Neuronal stem cell (in vitro differentiated cells): ENCODE measurements at regions not wholly inside any gene's neighbourhood (a gene's known extent, or its start where the extent isn't known, plus 50 kb on each side); places are given as distances from the start of the nearest gene placed in this dataset.
"Not testable (repeated sequence)": the region's sequence is repeated elsewhere in the genome, so short reads cannot be mapped to it uniquely, and the experiment has no call there.

Source experiments
- DNase-seq: peaks from one replicate; pipeline ENCODE4 v3.0.0-alpha.2; 2013; ENCODE audit warnings: low spot score
- H2AFZ ChIP-seq: one replicate; pipeline ENCODE4 v1.6.1; 2013; ENCODE audit warnings: mild to moderate bottlenecking, low read length, inconsistent platforms
- H2AK5ac ChIP-seq: 2 replicates; pipeline ENCODE4 v1.6.1; 2013; ENCODE audit warnings: low read depth, mild to moderate bottlenecking, inconsistent platforms, low read length, moderate library complexity, mixed read lengths
- H2BK120ac ChIP-seq: 2 replicates; pipeline ENCODE4 v1.6.1; 2013; ENCODE audit warnings: low read depth, mild to moderate bottlenecking, inconsistent platforms, low read length, moderate library complexity, mixed read lengths
- H2BK12ac ChIP-seq: one replicate; pipeline ENCODE4 v1.6.1; 2013; ENCODE audit warnings: low read length, inconsistent platforms
- H2BK15ac ChIP-seq: 2 replicates; pipeline ENCODE4 v1.6.1; 2013; ENCODE audit warnings: mild to moderate bottlenecking, low read length, inconsistent platforms, mixed read lengths
- H2BK5ac ChIP-seq: one replicate; pipeline ENCODE4 v1.6.1; 2013; ENCODE audit warnings: inconsistent platforms, mild to moderate bottlenecking, low read length, moderate library complexity
- H3K14ac ChIP-seq: one replicate; pipeline ENCODE4 v1.6.1; 2013; ENCODE audit warnings: low read length, inconsistent platforms
- H3K18ac ChIP-seq: 2 replicates; pipeline ENCODE4 v1.6.1; 2013; ENCODE audit warnings: low read length, inconsistent platforms
- H3K23ac ChIP-seq: 2 replicates; pipeline ENCODE4 v1.6.1; 2013; ENCODE audit warnings: low read depth, mild to moderate bottlenecking, mixed read lengths, low read length, inconsistent platforms; ENCODE audit not compliant: poor library complexity
- H3K27ac ChIP-seq: replicated peaks from 3 replicates; pipeline ENCODE4 v1.5.1; 2013; ENCODE audit warnings: low read length, inconsistent platforms
- H3K27me3 ChIP-seq, 3 experiments: 2 replicates each; pipeline ENCODE4 v1.6.1; 2013; ENCODE audit warnings: low read length in 3 of 3, mild to moderate bottlenecking in 2 of 3, inconsistent platforms in 1 of 3, low read depth in 1 of 3, mixed read lengths in 1 of 3, moderate library complexity in 1 of 3; ENCODE audit not compliant: control insufficient read depth in 3 of 3, insufficient read depth in 3 of 3
- H3K36me3 ChIP-seq, 2 donors: replicated peaks in 1 of 2; 2 replicates each; pipeline ENCODE4 v1.6.1; 2013; ENCODE audit warnings: low read length in 2 of 2; ENCODE audit not compliant: control insufficient read depth in 2 of 2, insufficient read depth in 2 of 2
- H3K4ac ChIP-seq: 2 replicates; pipeline ENCODE4 v1.6.1; 2013; ENCODE audit warnings: inconsistent platforms, mild to moderate bottlenecking, low read length, moderate library complexity
- H3K4me1 ChIP-seq, 2 donors: 1 replicate in 1 of 2; 2 replicates in 1 of 2; pipeline ENCODE4 v1.6.1; 2013; ENCODE audit warnings: low read length in 2 of 2, low read depth in 1 of 2; ENCODE audit not compliant: control insufficient read depth in 2 of 2, insufficient read depth in 1 of 2
- H3K4me2 ChIP-seq: one replicate; pipeline ENCODE4 v1.6.1; 2013; ENCODE audit warnings: mild to moderate bottlenecking, low read length, inconsistent platforms; ENCODE audit not compliant: insufficient read depth, poor library complexity, severe bottlenecking
- H3K4me3 ChIP-seq, 2 donors: 2 replicates each; pipeline ENCODE4 v1.5.1; 2013; ENCODE audit warnings: low read length in 2 of 2, mild to moderate bottlenecking in 2 of 2, inconsistent platforms in 1 of 2, moderate library complexity in 1 of 2
- H3K79me1 ChIP-seq: one replicate; pipeline ENCODE4 v1.6.1; 2013; ENCODE audit warnings: low read depth, mild to moderate bottlenecking, inconsistent platforms, low read length, moderate library complexity
- H3K9ac ChIP-seq: one replicate; pipeline ENCODE4 v1.6.1; 2013; ENCODE audit warnings: mild to moderate bottlenecking, low read depth, low read length, inconsistent platforms; ENCODE audit not compliant: poor library complexity
- H3K9me3 ChIP-seq, 2 donors: replicated peaks in 1 of 2; 2 replicates each; pipeline versions ENCODE3 to v1.6.1; 2013; ENCODE audit warnings: low read length in 2 of 2, mild to moderate bottlenecking in 2 of 2, inconsistent platforms in 1 of 2, low read depth in 1 of 2, mixed read lengths in 1 of 2, moderate library complexity in 1 of 2; ENCODE audit not compliant: control insufficient read depth in 2 of 2, insufficient read depth in 1 of 2
- H4K8ac ChIP-seq: one replicate; pipeline ENCODE4 v1.6.1; 2013; ENCODE audit warnings: low read depth, mild to moderate bottlenecking, inconsistent platforms, low read length, moderate library complexity
- H4K91ac ChIP-seq: one replicate; pipeline ENCODE4 v1.6.1; 2013; ENCODE audit warnings: low read length, low read depth, mild to moderate bottlenecking, inconsistent platforms; ENCODE audit not compliant: poor library complexity
- WGBS, 2 donors: extraction: QIAGEN DNeasy Blood & Tissue Kit; methylation state at CpG; one replicate each; pipeline ENCODE4 v1.1.7; 2013; ENCODE audit warnings: missing lambda C conversion rate in 2 of 2, mixed read lengths in 1 of 2; ENCODE audit not compliant: insufficient read length in 2 of 2, insufficient replicate concordance in 1 of 2; ENCODE audit errors: extremely low coverage in 2 of 2; 5-methylcytosine and 5-hydroxymethylcytosine counted together

GRCh38 chr3:82584415-82584814 is 823.0 kb upstream of the GBE1 start:
- H2BK15ac ChIP-seq, H3K14ac ChIP-seq, H4K91ac ChIP-seq, H3K79me1 ChIP-seq, H3K27me3 ChIP-seq, H2AFZ ChIP-seq, H3K4me3 ChIP-seq, H3K27ac ChIP-seq, H3K36me3 ChIP-seq, H2BK5ac ChIP-seq, H2BK12ac ChIP-seq, H2AK5ac ChIP-seq, H3K4ac ChIP-seq, H3K4me1 ChIP-seq, H3K4me2 ChIP-seq, H2BK120ac ChIP-seq, H3K9me3 ChIP-seq, H3K9ac ChIP-seq, DNase-seq, H3K23ac ChIP-seq, H4K8ac ChIP-seq, H3K18ac ChIP-seq: not testable (repeated sequence)
- no CpG with 5 or more reads among the region's 25 CpGs for WGBS, 2 donors

GRCh38 chr3:82581350-82581749 is 819.9 kb upstream of the GBE1 start:
- no peak overlapping the region for H4K8ac ChIP-seq
- no CpG with 5 or more reads among the region's 3 CpGs for WGBS, 2 donors
- H3K9ac ChIP-seq = no peak overlapping the region

GRCh38 chr3:82572721-82573120 is 811.3 kb upstream of the GBE1 start:
- Histone ChIP-seq H4K8ac (no peak overlapping the region), H2BK120ac (no peak overlapping the region), H2BK15ac (no peak overlapping the region), H3K27ac (no peak overlapping the region), H3K36me3 (no peaks in the 10 kb centered on the region), H3K18ac (no peak overlapping the region), H3K9me3 (no peaks in the 10 kb centered on the region), H4K91ac (no peak overlapping the region), H3K4me2 (no peak overlapping the region), H3K4me3 (no peak overlapping the region), H3K4ac (no peak overlapping the region), H2AK5ac (no peak overlapping the region), H3K23ac (no peak overlapping the region), H2BK5ac (no peak overlapping the region), H2AFZ (no peak overlapping the region), H3K14ac (no peak overlapping the region), H3K27me3 (no peaks in the 10 kb centered on the region), H3K79me1 (no peaks in the 10 kb centered on the region), H3K9ac (no peak overlapping the region), H2BK12ac (no peak overlapping the region), H3K4me1 (no peaks in the 10 kb centered on the region)
- DNase-seq = no peak

More at GRCh38 chr3:82581350-82581749, 819.9 kb upstream of the GBE1 start:
- Histone ChIP-seq H2BK120ac (no peak overlapping the region), H3K36me3 (no peaks in the 10 kb centered on the region), H3K4me2 (no peak overlapping the region), H2BK15ac (no peak overlapping the region), H3K14ac (no peak overlapping the region), H3K4me1 (no peaks in the 10 kb centered on the region), H2AK5ac (no peak overlapping the region), H3K4me3 (no peak overlapping the region), H4K91ac (no peak overlapping the region), H2BK12ac (no peak overlapping the region), H3K27ac (no peak overlapping the region), H3K4ac (no peak overlapping the region), H3K79me1 (no peaks in the 10 kb centered on the region), H3K18ac (no peak overlapping the region), H3K27me3 (no peaks in the 10 kb centered on the region), H3K9me3 (no peaks in the 10 kb centered on the region), H2BK5ac (no peak overlapping the region), H3K23ac (no peak overlapping the region), H2AFZ (no peak overlapping the region)
- no peak for DNase-seq

GRCh38 chr3:82568776-82569338 is 807.4 kb upstream of the GBE1 start:
- Histone ChIP-seq H2BK15ac (no peak overlapping the region), H3K23ac (no peak overlapping the region), H2BK120ac (no peak overlapping the region), H3K27me3 (no peaks in the 10 kb centered on the region), H3K14ac (no peak overlapping the region), H3K36me3 (no peaks in the 10 kb centered on the region), H3K79me1 (no peaks in the 10 kb centered on the region), H3K9me3 (peaks cover 0 to 2% of the 10 kb centered on the region in 2 donors), H3K18ac (no peak overlapping the region), H2BK12ac (no peak overlapping the region), H2AFZ (no peak overlapping the region), H2AK5ac (no peak overlapping the region), H3K4me2 (no peak overlapping the region), H3K4me3 (no peak overlapping the region), H2BK5ac (no peak overlapping the region), H4K91ac (no peak overlapping the region), H4K8ac (no peak overlapping the region), H3K4ac (no peak overlapping the region), H3K9ac (no peak overlapping the region), H3K4me1 (no peaks in the 10 kb centered on the region), H3K27ac (no peak overlapping the region)
- no CpG with 5 or more reads among the region's 3 CpGs for WGBS, 2 donors
- DNase-seq = no peak
